Immature natural killer cell (primary cell): ENCODE measurements at regions not wholly inside any gene's neighbourhood (a gene's known extent, or its start where the extent isn't known, plus 50 kb on each side); places are given as distances from the start of the nearest gene placed in this dataset.

Experiments used
- DNase-seq, 3 donors: peaks; one replicate each; pipeline ENCODE4 v3.0.0; 2022; ENCODE audit warnings: mixed read lengths in 1 of 3
- H3K27ac Mint-ChIP-seq, 6 donors: one replicate each; pipeline ENCODE4 v1.8.0; 2020; ENCODE audit warnings: mixed read lengths in 6 of 6, mild to moderate bottlenecking in 5 of 6, inconsistent platforms in 4 of 6, moderate library complexity in 3 of 6
- H3K27me3 Mint-ChIP-seq, 3 donors: one replicate each; pipeline ENCODE4 v1.8.0; 2020 to 2021; ENCODE audit warnings: low read depth in 3 of 3, mild to moderate bottlenecking in 3 of 3, mixed read lengths in 3 of 3, moderate library complexity in 3 of 3, inconsistent platforms in 1 of 3
- H3K36me3 Mint-ChIP-seq, 3 donors: one replicate each; pipeline ENCODE4 v1.8.0; 2020; ENCODE audit warnings: mixed read lengths in 3 of 3, inconsistent platforms in 2 of 3, mild to moderate bottlenecking in 2 of 3
- H3K4me1 Mint-ChIP-seq, 2 donors: one replicate each; pipeline ENCODE4 v1.8.0; 2020; ENCODE audit warnings: inconsistent platforms in 2 of 2, mild to moderate bottlenecking in 2 of 2, mixed read lengths in 2 of 2, moderate library complexity in 1 of 2
- H3K4me3 Mint-ChIP-seq, 5 donors: one replicate each; pipeline ENCODE4 v1.8.0; 2020; ENCODE audit warnings: mild to moderate bottlenecking in 5 of 5, mixed read lengths in 5 of 5, inconsistent platforms in 3 of 5, moderate library complexity in 3 of 5
- H3K9me3 Mint-ChIP-seq, 6 donors: one replicate each; pipeline ENCODE4 v1.8.0; 2020; ENCODE audit warnings: mild to moderate bottlenecking in 6 of 6, mixed read lengths in 6 of 6, inconsistent platforms in 4 of 6, moderate library complexity in 3 of 6

DNA sequence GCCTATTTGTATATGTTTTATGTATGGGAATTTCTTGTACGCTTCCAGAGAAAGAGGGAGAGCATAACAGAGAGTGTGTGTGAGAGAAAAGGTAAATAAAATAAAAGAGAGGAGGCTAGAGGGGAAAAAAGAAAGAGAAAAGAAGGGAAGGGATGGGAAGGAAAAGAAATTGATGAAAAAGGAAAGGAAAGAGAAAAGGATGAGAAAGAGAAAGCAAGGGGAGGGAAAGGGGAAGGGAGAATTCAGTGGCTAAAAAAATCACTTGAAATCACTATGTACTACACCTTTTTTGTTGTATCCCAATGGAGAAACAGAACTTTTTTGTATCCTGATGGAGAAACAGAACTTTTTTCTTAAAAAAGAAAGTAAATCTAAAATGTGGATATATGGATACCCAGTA, 165.5 kb upstream of the MBNL1 start:
- Mint-ChIP-seq H3K4me1 (peaks cover 14 to 15% of the 10 kb centered on the region in 2 donors), H3K4me3 (no peak overlapping the region), H3K9me3 (no peaks in the 10 kb centered on the region), H3K27ac (no peak overlapping the region), H3K36me3 (no peaks in the 10 kb centered on the region), H3K27me3 (peaks cover 0 to 3% (median 2%) of the 10 kb centered on the region in 3 donors)
- no peak for DNase-seq

DNA sequence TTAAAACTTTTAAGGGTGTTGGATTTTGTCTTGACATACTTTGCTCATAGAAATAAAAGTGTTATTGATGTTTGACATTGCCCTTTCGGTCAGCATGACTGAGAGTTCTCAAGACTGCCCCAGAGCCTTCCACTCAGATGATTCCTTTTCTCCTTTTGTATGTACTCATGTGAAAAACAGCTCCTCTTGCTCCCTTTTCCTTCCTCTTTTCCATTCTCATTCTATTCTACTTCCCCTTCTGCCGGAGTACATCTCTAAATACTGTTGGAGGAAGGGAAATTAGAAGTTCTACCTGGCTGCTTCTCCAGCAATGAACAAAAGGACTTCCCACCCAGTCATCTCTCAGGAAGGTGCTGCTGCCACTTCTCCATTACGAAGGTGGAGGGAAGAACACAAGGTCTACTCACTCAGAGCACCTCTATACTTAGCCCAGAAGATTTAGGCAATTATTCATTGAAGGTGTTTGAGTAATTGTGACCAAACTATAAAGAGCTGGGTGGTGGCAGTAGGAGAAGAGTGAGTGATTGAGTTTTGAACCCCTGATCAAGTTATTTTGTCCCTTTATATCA, 163.8 kb upstream of the MBNL1 start:
- H3K4me3 Mint-ChIP-seq = no peak overlapping the region
- H3K27me3 Mint-ChIP-seq = peaks cover 0 to 3% (median 2%) of the 10 kb centered on the region in 3 donors
- H3K27ac Mint-ChIP-seq = no peak overlapping the region

DNA sequence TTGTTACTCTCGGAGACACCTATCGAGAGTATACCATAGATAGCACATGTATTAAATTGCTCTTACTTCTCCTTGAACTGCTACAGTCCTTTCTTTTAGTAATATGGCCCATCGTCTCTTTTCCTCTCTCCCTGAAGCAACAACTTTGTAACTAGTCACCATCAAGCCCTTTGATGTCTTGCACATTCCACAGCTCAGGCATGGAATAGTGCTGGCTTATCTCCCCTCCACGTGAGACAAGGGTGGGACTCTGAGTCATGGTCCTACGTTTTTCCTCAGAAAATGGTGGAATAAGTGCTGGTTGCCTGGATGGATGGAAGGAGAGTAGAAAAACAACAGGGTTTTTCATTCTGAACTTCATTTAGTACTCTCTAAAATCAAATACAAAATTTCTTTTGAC, 163.3 kb upstream of the MBNL1 start:
- H3K4me1 Mint-ChIP-seq = peaks cover 5 to 7% of the 10 kb centered on the region in 2 donors
- DNase-seq = no peak
- no peak overlapping the region for H3K27ac Mint-ChIP-seq
- no peaks in the 10 kb centered on the region for H3K9me3 Mint-ChIP-seq
- H3K27me3 Mint-ChIP-seq = peaks cover 0 to 3% (median 2%) of the 10 kb centered on the region in 3 donors
- H3K36me3 Mint-ChIP-seq = no peaks in the 10 kb centered on the region
- no peak overlapping the region for H3K4me3 Mint-ChIP-seq

More for the DNA sequence above, 163.8 kb upstream of the MBNL1 start:
- no peaks in the 10 kb centered on the region for H3K9me3 Mint-ChIP-seq
- DNase-seq = no peak
- no peaks in the 10 kb centered on the region for H3K36me3 Mint-ChIP-seq
- peaks cover 10 to 12% of the 10 kb centered on the region in 2 donors for H3K4me1 Mint-ChIP-seq

DNA sequence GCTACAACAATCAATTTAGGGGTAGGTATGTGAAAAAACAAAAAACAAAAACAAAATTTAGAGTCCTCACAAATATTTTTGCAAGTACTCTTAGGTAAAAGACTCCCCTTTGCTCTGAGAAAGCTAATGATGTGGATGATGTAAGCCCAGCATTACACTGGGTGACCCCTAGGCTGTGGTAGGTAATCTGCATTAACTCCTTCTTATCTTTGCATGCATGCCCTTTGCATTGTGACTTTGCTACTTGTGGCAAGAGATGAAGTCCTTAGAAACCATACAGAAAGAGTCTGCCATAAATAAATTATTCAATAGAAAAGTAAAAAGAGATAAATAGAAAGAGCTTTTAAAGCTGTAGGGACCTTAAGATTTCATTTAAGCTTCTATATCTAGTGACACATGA, 159.7 kb upstream of the MBNL1 start:
- Mint-ChIP-seq H3K27ac (no peak overlapping the region), H3K4me3 (no peak overlapping the region), H3K36me3 (no peaks in the 10 kb centered on the region), H3K27me3 (peaks cover 0 to 5% (median 3%) of the 10 kb centered on the region in 3 donors), H3K4me1 (no peaks in the 10 kb centered on the region), H3K9me3 (no peaks in the 10 kb centered on the region)
- DNase-seq = no peak

DNA sequence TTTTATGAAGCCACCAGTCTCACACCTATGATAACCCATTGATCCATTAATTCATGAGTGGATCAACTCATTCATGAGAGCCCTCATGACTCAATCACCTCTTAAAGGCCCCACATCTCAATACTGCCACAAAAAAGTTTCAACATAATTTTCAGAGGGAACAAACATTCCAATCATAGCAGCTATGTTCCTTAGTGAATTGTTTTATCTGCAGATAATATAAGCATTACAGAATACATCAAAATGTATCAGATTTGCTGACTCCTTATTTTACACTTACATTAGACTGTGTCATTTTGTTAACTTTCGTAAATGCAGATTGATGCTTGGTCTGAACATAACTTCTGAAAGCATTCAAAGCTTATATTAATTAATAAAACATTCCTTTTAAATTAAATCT, 155.3 kb upstream of the MBNL1 start:
- Mint-ChIP-seq H3K9me3 (no peaks in the 10 kb centered on the region), H3K27ac (no peak overlapping the region), H3K4me3 (no peak overlapping the region), H3K4me1 (no peaks in the 10 kb centered on the region), H3K36me3 (peaks cover 0 to 6% (median 5%) of the 10 kb centered on the region in 3 donors), H3K27me3 (peaks cover 2 to 4% (median 2%) of the 10 kb centered on the region in 3 donors)
- DNase-seq = no peak

DNA sequence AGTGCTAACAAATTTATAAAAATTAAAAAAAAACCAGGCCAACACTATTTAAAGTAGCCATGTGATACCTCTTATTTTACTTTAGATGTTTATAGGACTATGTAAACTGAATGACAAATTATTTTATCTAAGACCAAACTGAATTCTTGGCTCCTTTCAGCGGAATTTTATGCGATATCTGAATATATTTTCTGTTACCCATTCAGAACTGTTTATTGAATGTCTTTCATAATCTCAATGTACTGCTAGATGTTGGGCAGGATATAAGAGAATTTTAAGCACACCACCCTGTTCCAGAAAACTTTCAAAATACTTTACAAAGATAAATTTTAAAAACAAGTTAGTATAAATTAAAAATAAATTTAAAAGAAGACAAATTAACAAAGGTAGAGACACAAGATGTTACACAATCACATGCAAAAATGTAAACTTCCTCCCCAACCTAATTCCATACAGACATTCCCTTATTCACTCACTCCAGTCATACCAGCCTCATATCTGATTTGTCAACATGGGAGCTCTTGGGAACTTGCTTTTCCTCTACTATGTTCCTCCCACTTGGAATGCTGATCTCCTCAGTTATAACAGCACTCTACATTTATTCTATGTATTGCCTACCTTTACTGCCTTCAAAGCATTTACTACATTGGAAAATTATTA, 154.6 kb upstream of the MBNL1 start:
- H3K27ac Mint-ChIP-seq = no peak overlapping the region

DNA sequence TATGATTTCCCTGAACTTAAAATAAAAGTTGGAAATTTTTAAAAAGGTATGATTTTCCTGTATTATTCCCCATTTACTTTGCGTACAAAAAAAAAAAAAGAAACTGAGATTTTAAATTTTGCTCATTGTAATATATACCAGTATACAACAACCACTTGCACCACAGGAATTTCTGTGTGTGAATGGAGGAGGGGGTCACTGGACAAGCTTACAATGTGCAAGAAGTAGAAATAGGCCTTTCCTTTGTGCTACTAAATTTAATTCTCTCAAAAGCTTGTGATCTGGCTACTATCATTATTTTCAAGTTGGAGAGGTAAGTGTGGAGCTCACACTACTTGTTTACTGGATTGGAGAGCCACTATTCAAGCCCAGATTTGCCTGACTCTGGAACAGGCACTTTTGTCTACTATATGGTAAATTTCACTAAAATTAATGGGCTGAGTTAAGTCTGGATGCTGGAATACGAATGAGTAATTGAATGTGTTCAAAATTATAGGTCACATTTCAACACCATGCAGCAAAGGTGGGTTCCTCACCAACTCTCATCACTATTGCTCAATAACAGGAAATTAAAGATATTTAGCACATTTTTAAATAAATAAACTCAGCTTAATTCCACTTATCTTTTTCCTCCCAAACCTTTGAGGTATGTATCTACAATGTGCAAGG, 148.0 kb upstream of the MBNL1 start:
- no peak for DNase-seq
- Mint-ChIP-seq H3K4me1 (no peaks in the 10 kb centered on the region), H3K27ac (no peak overlapping the region), H3K27me3 (peaks cover 0 to 4% (median 0%) of the 10 kb centered on the region in 3 donors), H3K36me3 (peaks cover 0 to 6% (median 5%) of the 10 kb centered on the region in 3 donors), H3K4me3 (no peak overlapping the region), H3K9me3 (no peaks in the 10 kb centered on the region)

More for the DNA sequence above, 154.6 kb upstream of the MBNL1 start:
- Mint-ChIP-seq H3K36me3 (peaks cover 0 to 6% (median 5%) of the 10 kb centered on the region in 3 donors), H3K9me3 (no peaks in the 10 kb centered on the region), H3K27me3 (peaks cover 2 to 4% (median 2%) of the 10 kb centered on the region in 3 donors), H3K4me3 (no peak overlapping the region), H3K4me1 (no peaks in the 10 kb centered on the region)
- no peak for DNase-seq

DNA sequence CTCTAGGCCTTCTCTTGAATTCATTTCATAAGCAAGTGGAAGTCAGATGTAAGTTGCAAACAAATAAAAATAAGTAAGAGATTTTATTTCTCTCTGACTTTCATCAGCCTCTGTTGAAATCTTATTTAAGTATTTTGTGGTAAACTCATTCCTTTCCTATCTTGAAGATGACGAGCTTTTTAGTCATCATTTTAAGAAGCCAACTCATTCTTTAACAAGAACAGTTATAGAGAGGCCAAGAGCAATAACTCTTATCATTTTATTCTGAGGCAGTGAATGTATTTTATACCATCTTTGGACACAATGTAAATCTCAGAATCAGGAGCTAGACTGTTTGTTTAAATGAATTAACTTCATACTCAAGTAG, 147.5 kb upstream of the MBNL1 start:
- Mint-ChIP-seq H3K36me3 (peaks cover 0 to 6% (median 5%) of the 10 kb centered on the region in 3 donors), H3K27ac (no peak overlapping the region), H3K4me1 (no peaks in the 10 kb centered on the region), H3K27me3 (peaks cover 0 to 4% (median 0%) of the 10 kb centered on the region in 3 donors), H3K4me3 (no peak overlapping the region), H3K9me3 (no peaks in the 10 kb centered on the region)
- no peak for DNase-seq

DNA sequence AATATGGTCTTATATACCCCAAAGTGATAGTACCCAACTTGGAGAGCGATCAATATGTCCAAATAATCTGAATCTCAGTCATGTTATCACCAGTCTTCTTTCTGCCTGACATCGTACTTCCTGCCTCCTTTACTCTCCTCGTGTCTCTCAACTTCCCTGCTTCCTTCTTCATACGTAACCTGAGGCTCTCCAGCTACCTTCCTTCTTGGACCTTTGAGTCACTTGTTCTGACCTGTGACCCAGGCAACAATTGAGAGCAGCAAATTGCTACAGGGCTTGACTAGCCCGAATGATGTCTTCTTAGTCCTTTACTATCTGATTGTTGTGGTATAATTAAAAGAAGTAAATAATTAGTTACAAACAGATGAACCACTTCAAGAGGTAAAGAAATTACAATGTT, 145.9 kb upstream of the MBNL1 start:
- H3K4me1 Mint-ChIP-seq = no peaks in the 10 kb centered on the region
- no peaks in the 10 kb centered on the region for H3K9me3 Mint-ChIP-seq
- H3K27ac Mint-ChIP-seq = no peak overlapping the region
- H3K36me3 Mint-ChIP-seq = no peaks in the 10 kb centered on the region
- no peaks in the 10 kb centered on the region for H3K27me3 Mint-ChIP-seq
- no peak for DNase-seq
- no peak overlapping the region for H3K4me3 Mint-ChIP-seq

DNA sequence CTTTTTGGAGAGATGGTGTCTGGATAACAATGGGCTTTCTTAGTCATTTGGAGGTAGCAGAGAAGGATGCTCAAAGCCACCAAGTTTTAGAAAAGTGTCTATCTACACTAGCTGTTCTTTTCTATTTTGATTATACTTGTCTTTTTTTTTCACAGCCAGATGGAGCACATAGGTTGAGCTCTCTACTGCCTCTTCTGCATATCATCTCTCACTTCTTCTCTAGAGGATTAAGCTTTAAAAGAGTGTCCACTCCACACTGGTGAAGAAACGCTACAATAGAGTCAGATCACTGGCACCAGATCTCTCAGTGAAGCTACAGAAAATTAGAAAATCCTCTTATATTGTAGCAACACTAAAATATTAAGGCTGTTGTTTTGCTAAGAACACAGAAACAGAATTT, 145.3 kb upstream of the MBNL1 start:
- Mint-ChIP-seq H3K4me3 (no peak overlapping the region), H3K27me3 (no peaks in the 10 kb centered on the region), H3K36me3 (no peaks in the 10 kb centered on the region), H3K9me3 (no peaks in the 10 kb centered on the region), H3K4me1 (no peaks in the 10 kb centered on the region), H3K27ac (no peak overlapping the region)
- no peak for DNase-seq

DNA sequence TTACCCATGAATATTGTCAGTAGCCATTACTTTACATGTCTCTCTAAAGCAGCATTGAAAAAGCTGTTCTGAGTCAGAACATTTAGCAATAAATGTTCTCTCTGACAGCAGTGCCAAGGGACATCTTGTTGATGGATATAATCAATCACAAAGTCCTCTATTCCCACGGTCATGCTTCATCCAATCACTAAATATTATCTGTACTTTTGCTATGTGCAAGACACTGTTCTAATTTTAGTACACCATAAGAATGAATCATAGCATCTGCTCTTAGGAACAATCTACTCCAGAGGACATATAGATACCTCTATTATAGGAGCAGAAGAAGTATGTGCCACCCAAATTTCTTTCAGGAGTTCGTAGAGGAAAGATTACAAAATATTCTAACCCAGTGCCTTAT, 142.5 kb upstream of the MBNL1 start:
- H3K27ac Mint-ChIP-seq = no peak overlapping the region
- H3K4me1 Mint-ChIP-seq = no peaks in the 10 kb centered on the region

DNA sequence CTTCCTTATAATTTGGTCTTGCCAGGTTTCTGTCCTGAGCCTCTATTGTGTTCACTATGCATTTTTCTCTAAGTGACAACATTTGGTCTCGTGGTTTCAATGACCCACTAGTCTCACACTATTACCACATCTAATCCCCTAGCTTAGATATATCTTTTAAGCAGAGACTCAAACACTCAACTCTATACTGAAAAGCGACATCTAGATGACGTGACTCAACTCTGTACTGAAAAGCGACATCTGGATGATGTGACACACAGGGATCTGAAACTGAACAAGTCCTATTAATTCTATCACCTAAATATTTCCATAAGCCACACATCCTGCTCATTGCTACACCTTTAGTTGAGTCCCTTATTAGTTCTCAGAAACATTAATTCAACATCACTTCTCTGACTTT, 141.7 kb upstream of the MBNL1 start:
- no peaks in the 10 kb centered on the region for H3K36me3 Mint-ChIP-seq
- no peaks in the 10 kb centered on the region for H3K4me1 Mint-ChIP-seq
- no peaks in the 10 kb centered on the region for H3K27me3 Mint-ChIP-seq
- H3K9me3 Mint-ChIP-seq = no peaks in the 10 kb centered on the region
- no peak overlapping the region for H3K4me3 Mint-ChIP-seq
- no peak overlapping the region for H3K27ac Mint-ChIP-seq
- no peak for DNase-seq

More for the DNA sequence above, 142.5 kb upstream of the MBNL1 start:
- H3K4me3 Mint-ChIP-seq = no peak overlapping the region
- DNase-seq = no peak
- H3K9me3 Mint-ChIP-seq = no peaks in the 10 kb centered on the region
- no peaks in the 10 kb centered on the region for H3K27me3 Mint-ChIP-seq
- H3K36me3 Mint-ChIP-seq = no peaks in the 10 kb centered on the region

DNA sequence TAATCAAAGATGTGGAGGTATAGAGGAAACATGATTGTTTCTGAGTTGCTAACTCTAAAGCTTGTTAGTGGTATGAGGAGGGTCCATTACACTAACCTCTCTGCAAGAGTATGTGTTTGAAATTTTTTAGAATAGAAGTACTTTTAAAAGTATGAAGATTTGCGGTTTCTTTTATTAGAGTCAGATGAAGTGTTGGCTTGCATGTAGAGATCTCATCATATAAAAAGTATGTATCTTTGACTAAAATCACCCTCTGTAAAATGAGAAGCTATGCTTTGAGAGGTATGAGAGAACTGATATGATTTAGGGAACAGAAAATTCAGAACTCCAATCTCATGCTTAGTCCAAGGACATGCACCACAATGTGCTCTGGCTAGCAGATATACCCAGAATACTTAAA, 140.4 kb upstream of the MBNL1 start:
- no peak for DNase-seq
- Mint-ChIP-seq H3K27me3 (peaks cover 0 to 2% (median 0%) of the 10 kb centered on the region in 3 donors), H3K4me1 (no peaks in the 10 kb centered on the region), H3K27ac (no peak overlapping the region), H3K9me3 (no peaks in the 10 kb centered on the region), H3K36me3 (no peaks in the 10 kb centered on the region), H3K4me3 (no peak overlapping the region)

DNA sequence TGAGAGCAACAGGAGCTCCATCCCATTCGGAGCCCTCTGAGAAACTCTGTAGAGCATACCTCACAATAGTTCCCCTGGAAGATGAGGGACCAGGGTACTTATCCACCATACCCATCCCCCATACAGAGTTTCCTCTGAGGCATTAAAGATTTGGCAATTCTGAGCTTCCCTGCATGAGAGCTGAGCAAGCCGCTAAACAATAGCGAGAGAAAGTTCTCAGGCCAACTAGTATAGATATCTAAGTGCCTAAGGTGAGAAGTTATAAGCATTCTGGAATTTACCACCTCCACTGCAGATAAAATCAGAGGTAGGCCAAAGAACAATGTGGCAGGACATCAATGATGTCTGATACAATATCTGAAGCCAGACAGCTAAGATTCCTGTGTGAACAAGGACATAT, 129.1 kb upstream of the MBNL1 start:
- H3K27me3 Mint-ChIP-seq = no peaks in the 10 kb centered on the region
- H3K36me3 Mint-ChIP-seq = peaks cover 0 to 13% (median 4%) of the 10 kb centered on the region in 3 donors
- DNase-seq = no peak
- H3K27ac Mint-ChIP-seq = no peak overlapping the region
- peaks cover 0 to 4% (median 0%) of the 10 kb centered on the region in 6 donors for H3K9me3 Mint-ChIP-seq
- no peak overlapping the region for H3K4me3 Mint-ChIP-seq
- no peaks in the 10 kb centered on the region for H3K4me1 Mint-ChIP-seq
